C4-2B (cell line): ENCODE measurements at regions not wholly inside any gene's neighbourhood (a gene's known extent, or its start where the extent isn't known, plus 50 kb on each side); places are given as distances from the start of the nearest gene placed in this dataset.

Source experiments
- CTCF ChIP-seq: fragments of 450-650 bp; conservative IDR thresholded peaks from 2 replicates; pipeline ENCODE4 v1.5.1; 2017; ENCODE audit warnings: mild to moderate bottlenecking
- ZFX ChIP-seq: fragments of 450-650 bp; IDR thresholded peaks from 2 replicates; pipeline ENCODE4 v1.6.1; 2017

- no peak for TF ChIP-seq CTCF
- TF ChIP-seq ZFX, result no peak
Observed at GRCh38 chr11:28472904-28473303, 364.7 kb downstream of the METTL15 start.
